ENCODE measurements at regions not wholly inside any gene's neighbourhood (a gene's known extent, or its start where the extent isn't known, plus 50 kb on each side); places are given as distances from the start of the nearest gene placed in this dataset.

DNA sequence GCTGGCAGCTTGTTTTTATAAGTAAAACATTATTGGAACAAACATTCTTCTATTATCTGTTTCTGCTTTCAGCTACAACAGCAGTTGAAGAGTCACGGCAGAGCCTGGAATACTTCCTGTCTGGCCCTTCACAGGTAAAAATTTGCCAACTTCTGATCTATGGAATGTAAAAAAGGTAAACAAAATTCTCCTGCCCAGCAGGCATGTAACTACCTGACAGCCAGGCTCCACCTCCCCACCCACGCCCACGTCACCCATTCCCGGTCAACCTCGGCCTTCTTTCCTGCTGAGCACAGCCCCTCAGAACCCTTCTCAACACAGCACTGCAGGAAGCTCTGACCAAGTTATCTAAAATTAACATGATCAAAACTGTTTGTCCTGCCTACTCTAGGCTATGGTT, 166.0 kb downstream of the DLL1 start (continued):
- TF ChIP-seq, protein P1, sequence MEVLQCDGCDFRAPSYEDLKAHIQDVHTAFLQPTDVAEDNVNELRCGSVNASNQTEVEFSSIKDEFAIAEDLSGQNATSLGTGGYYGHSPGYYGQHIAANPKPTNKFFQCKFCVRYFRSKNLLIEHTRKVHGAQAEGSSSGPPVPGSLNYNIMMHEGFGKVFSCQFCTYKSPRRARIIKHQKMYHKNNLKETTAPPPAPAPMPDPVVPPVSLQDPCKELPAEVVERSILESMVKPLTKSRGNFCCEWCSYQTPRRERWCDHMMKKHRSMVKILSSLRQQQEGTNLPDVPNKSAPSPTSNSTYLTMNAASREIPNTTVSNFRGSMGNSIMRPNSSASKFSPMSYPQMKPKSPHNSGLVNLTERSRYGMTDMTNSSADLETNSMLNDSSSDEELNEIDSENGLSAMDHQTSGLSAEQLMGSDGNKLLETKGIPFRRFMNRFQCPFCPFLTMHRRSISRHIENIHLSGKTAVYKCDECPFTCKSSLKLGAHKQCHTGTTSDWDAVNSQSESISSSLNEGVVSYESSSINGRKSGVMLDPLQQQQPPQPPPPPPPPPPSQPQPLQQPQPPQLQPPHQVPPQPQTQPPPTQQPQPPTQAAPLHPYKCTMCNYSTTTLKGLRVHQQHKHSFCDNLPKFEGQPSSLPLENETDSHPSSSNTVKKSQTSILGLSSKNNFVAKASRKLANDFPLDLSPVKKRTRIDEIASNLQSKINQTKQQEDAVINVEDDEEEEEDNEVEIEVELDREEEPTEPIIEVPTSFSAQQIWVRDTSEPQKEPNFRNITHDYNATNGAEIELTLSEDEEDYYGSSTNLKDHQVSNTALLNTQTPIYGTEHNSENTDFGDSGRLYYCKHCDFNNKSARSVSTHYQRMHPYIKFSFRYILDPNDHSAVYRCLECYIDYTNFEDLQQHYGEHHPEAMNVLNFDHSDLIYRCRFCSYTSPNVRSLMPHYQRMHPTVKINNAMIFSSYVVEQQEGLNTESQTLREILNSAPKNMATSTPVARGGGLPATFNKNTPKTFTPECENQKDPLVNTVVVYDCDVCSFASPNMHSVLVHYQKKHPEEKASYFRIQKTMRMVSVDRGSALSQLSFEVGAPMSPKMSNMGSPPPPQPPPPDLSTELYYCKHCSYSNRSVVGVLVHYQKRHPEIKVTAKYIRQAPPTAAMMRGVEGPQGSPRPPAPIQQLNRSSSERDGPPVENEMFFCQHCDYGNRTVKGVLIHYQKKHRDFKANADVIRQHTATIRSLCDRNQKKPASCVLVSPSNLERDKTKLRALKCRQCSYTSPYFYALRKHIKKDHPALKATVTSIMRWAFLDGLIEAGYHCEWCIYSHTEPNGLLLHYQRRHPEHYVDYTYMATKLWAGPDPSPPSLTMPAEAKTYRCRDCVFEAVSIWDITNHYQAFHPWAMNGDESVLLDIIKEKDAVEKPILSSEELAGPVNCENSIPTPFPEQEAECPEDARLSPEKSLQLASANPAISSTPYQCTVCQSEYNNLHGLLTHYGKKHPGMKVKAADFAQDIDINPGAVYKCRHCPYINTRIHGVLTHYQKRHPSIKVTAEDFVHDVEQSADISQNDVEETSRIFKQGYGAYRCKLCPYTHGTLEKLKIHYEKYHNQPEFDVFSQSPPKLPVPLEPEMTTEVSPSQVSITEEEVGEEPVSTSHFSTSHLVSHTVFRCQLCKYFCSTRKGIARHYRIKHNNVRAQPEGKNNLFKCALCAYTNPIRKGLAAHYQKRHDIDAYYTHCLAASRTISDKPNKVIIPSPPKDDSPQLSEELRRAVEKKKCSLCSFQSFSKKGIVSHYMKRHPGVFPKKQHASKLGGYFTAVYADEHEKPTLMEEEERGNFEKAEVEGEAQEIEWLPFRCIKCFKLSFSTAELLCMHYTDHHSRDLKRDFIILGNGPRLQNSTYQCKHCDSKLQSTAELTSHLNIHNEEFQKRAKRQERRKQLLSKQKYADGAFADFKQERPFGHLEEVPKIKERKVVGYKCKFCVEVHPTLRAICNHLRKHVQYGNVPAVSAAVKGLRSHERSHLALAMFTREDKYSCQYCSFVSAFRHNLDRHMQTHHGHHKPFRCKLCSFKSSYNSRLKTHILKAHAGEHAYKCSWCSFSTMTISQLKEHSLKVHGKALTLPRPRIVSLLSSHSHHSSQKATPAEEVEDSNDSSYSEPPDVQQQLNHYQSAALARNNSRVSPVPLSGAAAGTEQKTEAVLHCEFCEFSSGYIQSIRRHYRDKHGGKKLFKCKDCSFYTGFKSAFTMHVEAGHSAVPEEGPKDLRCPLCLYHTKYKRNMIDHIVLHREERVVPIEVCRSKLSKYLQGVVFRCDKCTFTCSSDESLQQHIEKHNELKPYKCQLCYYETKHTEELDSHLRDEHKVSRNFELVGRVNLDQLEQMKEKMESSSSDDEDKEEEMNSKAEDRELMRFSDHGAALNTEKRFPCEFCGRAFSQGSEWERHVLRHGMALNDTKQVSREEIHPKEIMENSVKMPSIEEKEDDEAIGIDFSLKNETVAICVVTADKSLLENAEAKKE (CRISPR knock-in tag; IDR thresholded peaks at IDR 0.05), result no peak

DNA sequence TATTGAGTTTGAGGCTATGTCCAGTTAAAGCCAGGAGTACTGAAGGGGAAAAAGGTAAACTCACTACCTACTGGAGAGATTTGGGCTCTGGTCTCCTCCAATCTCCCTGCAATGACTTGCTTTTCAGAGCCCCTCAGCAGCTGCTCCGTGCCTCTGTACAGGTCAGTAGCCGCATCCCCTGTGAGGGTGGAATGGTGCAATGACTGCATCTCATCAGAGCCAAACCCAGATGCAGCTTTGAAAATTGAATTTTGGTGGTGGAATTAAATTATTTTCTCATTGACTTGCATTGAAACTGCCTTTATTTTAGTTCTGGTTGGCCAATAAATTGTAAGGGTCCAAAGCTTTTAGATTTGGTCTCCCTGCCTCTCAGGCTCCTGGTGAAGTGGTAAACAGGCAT, 166.7 kb downstream of the DLL1 start:
- H3K27ac ChIP-seq (ENCODE audit: low read depth), result no peak overlapping the region
- H3K4me3 ChIP-seq, result no peak overlapping the region
- peaks cover 13% of the 10 kb centered on the region; the same call in 1 of the 2 replicates for H3K36me3 ChIP-seq (ENCODE audit: insufficient read depth)
- H3K36me3 Mint-ChIP-seq (ENCODE audit: low read depth), result peaks cover 8% of the 10 kb centered on the region; the same call in 2 of the 3 replicates
- H3F3A ChIP-seq (replicated peaks; ENCODE audit: low read depth), result no peaks in the 10 kb centered on the region
- DNase-seq (ENCODE audit: low spot score), result no peak
- H3K9me2 ChIP-seq (ENCODE audit: insufficient read depth), result no peaks in the 10 kb centered on the region
- no peaks in the 10 kb centered on the region for H3K4me1 ChIP-seq (ENCODE audit: insufficient read depth)
- no peak overlapping the region for H3K27ac Mint-ChIP-seq
- no peaks in the 10 kb centered on the region for H3K27me3 ChIP-seq (ENCODE audit: insufficient read depth)
- no peak overlapping the region for H2AFZ ChIP-seq
- H4K20me1 ChIP-seq (replicated peaks; ENCODE audit: insufficient read depth), result no peaks in the 10 kb centered on the region
- peaks cover 3% of the 10 kb centered on the region for H3K27me3 Mint-ChIP-seq (ENCODE audit: insufficient read depth, low read depth, poor library complexity)
- ATAC-seq, result no peak
- peaks cover 30% of the 10 kb centered on the region for H3K9me3 Mint-ChIP-seq
- no peaks in the 10 kb centered on the region for H3K79me2 ChIP-seq (replicated peaks; ENCODE audit: insufficient read depth)
- no peak overlapping the region for H3K4me2 ChIP-seq
- TF ChIP-seq EZH2phosphoT487 (IDR thresholded peaks at IDR 0.05; ENCODE audit: unreplicated experiment) (no peak), ZNF114 (CRISPR knock-in tag; IDR thresholded peaks at IDR 0.05) (no peak), ZNF331 (CRISPR knock-in tag; IDR thresholded peaks at IDR 0.05; ENCODE audit: low read depth) (no peak), CREB1 (CRISPR knock-in tag; IDR thresholded peaks at IDR 0.05; ENCODE audit: low read depth) (no peak)
- no peak overlapping the region for H3K4me3 Mint-ChIP-seq
- no peaks in the 10 kb centered on the region; the same call in 2 of the 3 replicates for H3K4me1 Mint-ChIP-seq

All from GM23338 (cell line).